Endothelial cell of umbilical vein (primary cell): ENCODE measurements at regions not wholly inside any gene's neighbourhood (a gene's known extent, or its start where the extent isn't known, plus 50 kb on each side); places are given as distances from the start of the nearest gene placed in this dataset.

Source experiments
- BruUV-seq: library from RNA; stranded (reverse); fragments of 400-500 nt; replicated peaks from 2 replicates; lab custom pipeline; 2021; lab: Mats Ljungman, UMichigan
- CTCF ChIA-PET: fragments of 300-600, 350-600 bp; sonication (Branson Sonifier 250); formaldehyde crosslinking; loops from one replicate; lab custom pipeline; 2021; ENCODE audit warnings: antibody characterized with exemption, inconsistent platforms; lab: Charles Lee
- POLR2A ChIA-PET: fragments of 300-600, 350-600 bp; sonication (Branson Sonifier 250); formaldehyde crosslinking; loops from one replicate; lab custom pipeline; 2021; ENCODE audit warnings: antibody characterized with exemption, inconsistent platforms; lab: Charles Lee
- DNase-seq: peaks from one replicate; pipeline ENCODE4 v3.0.0-alpha.2; 2011; ENCODE audit warnings: low read depth, low spot score
- FAIRE-seq: peaks from 2 replicates; lab custom pipeline; 2011; peaks lifted over from hg19 to GRCh38; lab: Jason Lieb, UNC
- H2AFZ ChIP-seq: 2 replicates; pipeline ENCODE4 v1.6.0; 2012; ENCODE audit warnings: low read depth, low read length, control low read depth, inconsistent platforms
- H3K27ac ChIP-seq: 2 replicates; pipeline ENCODE4 v1.5.1; 2011; ENCODE audit warnings: low read depth, mild to moderate bottlenecking, control low read depth, low read length, moderate library complexity; ENCODE audit not compliant: insufficient read depth
- H3K27me3 ChIP-seq, 2 experiments: 2 replicates each; pipeline versions ENCODE4 v1.6.0 to v1.6.1; 2011; ENCODE audit warnings: low read length in 2 of 2, mixed read lengths in 1 of 2; ENCODE audit not compliant: control insufficient read depth in 2 of 2, insufficient read depth in 2 of 2
- H3K36me3 ChIP-seq, 2 experiments: 2 replicates in 1 of 2; 3 replicates in 1 of 2; pipeline ENCODE4 v1.5.1; 2011; ENCODE audit warnings: low read length in 2 of 2, mild to moderate bottlenecking in 1 of 2, moderate library complexity in 1 of 2; ENCODE audit not compliant: control insufficient read depth in 2 of 2, insufficient read depth in 2 of 2; ENCODE audit errors: extremely low read depth in 1 of 2
- H3K4me1 ChIP-seq: 3 replicates; pipeline ENCODE4 v1.5.1; 2011; ENCODE audit warnings: mild to moderate bottlenecking, low read length; ENCODE audit not compliant: control insufficient read depth, insufficient read depth; ENCODE audit errors: extremely low read depth
- H3K4me2 ChIP-seq: 2 replicates; pipeline ENCODE4 v1.6.1; 2011; ENCODE audit warnings: low read length, control low read depth, mixed read lengths; ENCODE audit not compliant: insufficient read depth
- H3K4me3 ChIP-seq, 3 experiments: fragments of 200-600 bp in 1 of 3; sonication (generic), shearing (Covaris generic) in 1 of 3; replicated peaks in 1 of 3; 2 replicates each; pipeline ENCODE4 v1.5.1; 2011 to 2016; ENCODE audit warnings: control low read depth in 3 of 3, low read length in 3 of 3, mild to moderate bottlenecking in 2 of 3, inconsistent platforms in 1 of 3, low read depth in 1 of 3, moderate library complexity in 1 of 3; ENCODE audit not compliant: insufficient read depth in 1 of 3
- H3K79me2 ChIP-seq: 2 replicates; pipeline ENCODE4 v1.6.0; 2012; ENCODE audit warnings: low read length, inconsistent platforms; ENCODE audit not compliant: control insufficient read depth, insufficient read depth
- H3K9ac ChIP-seq: replicated peaks from 2 replicates; pipeline ENCODE3; 2011; ENCODE audit warnings: low read length, control low read depth; ENCODE audit not compliant: insufficient read depth; ENCODE audit errors: extremely low read depth
- H3K9me1 ChIP-seq: replicated peaks from 3 replicates; pipeline ENCODE4 v1.6.0; 2011; ENCODE audit warnings: mild to moderate bottlenecking, low read length; ENCODE audit not compliant: control insufficient read depth, insufficient read depth; ENCODE audit errors: extremely low read depth
- H3K9me3 ChIP-seq: replicated peaks from 2 replicates; pipeline ENCODE4 v1.5.1; 2012; ENCODE audit warnings: low read length, inconsistent platforms; ENCODE audit not compliant: control insufficient read depth, insufficient read depth
- H4K20me1 ChIP-seq: replicated peaks from 2 replicates; pipeline ENCODE3; 2011; ENCODE audit warnings: mild to moderate bottlenecking, low read length; ENCODE audit not compliant: control insufficient read depth, insufficient read depth; ENCODE audit errors: extremely low read depth
- CTCF ChIP-seq, 2 donors: IDR thresholded peaks; 1 replicate in 1 of 2; 2 replicates in 1 of 2; pipeline ENCODE4 v1.5.1; 2011; ENCODE audit warnings: low read length in 2 of 2, mild to moderate bottlenecking in 2 of 2, moderate library complexity in 2 of 2, control low read depth in 1 of 2, inconsistent platforms in 1 of 2, low read depth in 1 of 2; ENCODE audit not compliant: insufficient read depth in 1 of 2; ENCODE audit errors: extremely low read depth in 1 of 2
- EZH2 ChIP-seq: IDR thresholded peaks from 2 replicates; pipeline ENCODE4 v1.6.1; 2012; ENCODE audit warnings: borderline replicate concordance, low read depth, mild to moderate bottlenecking, moderate library complexity, low read length, inconsistent platforms; ENCODE audit not compliant: severe bottlenecking
- FOS ChIP-seq: IDR thresholded peaks from 2 replicates; pipeline ENCODE4 v1.6.1; 2011; ENCODE audit warnings: mild to moderate bottlenecking, low read length, moderate library complexity, borderline replicate concordance; ENCODE audit not compliant: insufficient read depth
- JUN ChIP-seq: IDR thresholded peaks from 2 replicates; pipeline ENCODE4 v1.6.1; 2011; ENCODE audit warnings: borderline replicate concordance, low read depth; ENCODE audit not compliant: insufficient read length, insufficient read depth
- MAX ChIP-seq: IDR thresholded peaks from 2 replicates; pipeline ENCODE4 v1.6.1; 2011; ENCODE audit not compliant: insufficient read depth, insufficient read length
- POLR2A ChIP-seq: IDR thresholded peaks from 2 replicates; pipeline ENCODE4 v1.6.1; 2012; ENCODE audit warnings: low read depth, mild to moderate bottlenecking, control low read depth, low read length
- POLR2AphosphoS5 ChIP-seq: IDR thresholded peaks from 2 replicates; pipeline ENCODE4 v1.6.1; 2012; ENCODE audit warnings: low read depth, mild to moderate bottlenecking, control low read depth, low read length, moderate library complexity; ENCODE audit not compliant: insufficient read depth
- dilution Hi-C: fragments of 300-500 bp; cut with MboI; formaldehyde crosslinking; loops from one replicate; pipeline ENCODE4 v1.15.0; 2019; ENCODE audit warnings: low sequenced_read_pairs; ENCODE audit not compliant: extremely low pct_ligation_motif_present
- intact Hi-C: fragments of 100-400 bp; cut with micrococcal nuclease; formaldehyde crosslinking; loops from one replicate; pipeline ENCODE4 v1.10.0; 2022

GRCh38 chr9:135022191-135022870 lies 65.1 kb upstream of the OLFM1 start:
- dilution Hi-C loops = no loop called here
- Histone ChIP-seq H3K4me2 (no peak overlapping the region), H3K4me3 (no peak overlapping the region), H3K9ac (no peak overlapping the region), H3K4me1 (no peaks in the 10 kb centered on the region), H3K27me3 (no peaks in the 10 kb centered on the region), H4K20me1 (no peaks in the 10 kb centered on the region), H3K27ac (no peak overlapping the region), H3K9me3 (no peaks in the 10 kb centered on the region), H3K79me2 (no peaks in the 10 kb centered on the region), H3K36me3 (no peaks in the 10 kb centered on the region), H2AFZ (no peak overlapping the region), H3K9me1 (no peaks in the 10 kb centered on the region)
- intact Hi-C loops = no loop called here
- no TSS peak for BruUV-seq
- DNase-seq (no peak), FAIRE-seq (no peak)
- TF ChIP-seq FOS = no peak
- TF ChIP-seq JUN = no peak
- no peak for TF ChIP-seq MAX
- no peak for TF ChIP-seq CTCF (IDR thresholded peaks at IDR 0.05; ENCODE audit: extremely low read depth in 1 of 2, insufficient read depth in 1 of 2, low read depth in 1 of 2, low read length in 2 of 2)
- no peak for TF ChIP-seq POLR2AphosphoS5
- TF ChIP-seq POLR2A = no peak
- TF ChIP-seq EZH2 = no peak
- ChIA-PET POLR2A (no interaction called here), CTCF (no interaction called here)
